ENCODE measurements at regions not wholly inside any gene's neighbourhood (a gene's known extent, or its start where the extent isn't known, plus 50 kb on each side); places are given as distances from the start of the nearest gene placed in this dataset.
A peak's percentile ranks its signal among the peaks of the same experiment; 100 is the strongest.

- peak; percentile 70 for DNase-seq
Observed at GRCh38 chr2:144240656-144241339, 279.1 kb downstream of the ZEB2 start.

- no peak for DNase-seq
Observed at GRCh38 chr2:144239726-144240125, 280.2 kb downstream of the ZEB2 start.

DNA sequence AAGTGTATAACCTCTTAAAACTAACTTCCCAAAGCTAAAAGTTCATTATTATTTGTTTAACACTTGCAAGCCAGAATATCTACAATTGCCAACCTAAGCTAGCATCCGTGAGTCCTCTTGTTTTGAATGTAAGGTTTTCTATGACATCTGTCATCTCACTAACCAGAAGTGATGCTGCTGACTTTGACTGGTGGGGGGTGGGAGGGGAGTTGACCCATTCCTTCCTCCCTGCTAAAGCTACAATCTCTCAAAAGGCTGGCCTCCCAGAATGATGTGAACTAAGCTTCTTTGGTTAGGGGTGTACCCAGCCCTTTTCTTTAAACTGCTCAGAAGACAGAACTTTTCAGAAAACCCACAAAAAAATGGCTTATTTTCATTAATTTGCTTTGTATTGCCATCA, 280.6 kb downstream of the ZEB2 start:
- peak; percentile 69 for DNase-seq

DNA sequence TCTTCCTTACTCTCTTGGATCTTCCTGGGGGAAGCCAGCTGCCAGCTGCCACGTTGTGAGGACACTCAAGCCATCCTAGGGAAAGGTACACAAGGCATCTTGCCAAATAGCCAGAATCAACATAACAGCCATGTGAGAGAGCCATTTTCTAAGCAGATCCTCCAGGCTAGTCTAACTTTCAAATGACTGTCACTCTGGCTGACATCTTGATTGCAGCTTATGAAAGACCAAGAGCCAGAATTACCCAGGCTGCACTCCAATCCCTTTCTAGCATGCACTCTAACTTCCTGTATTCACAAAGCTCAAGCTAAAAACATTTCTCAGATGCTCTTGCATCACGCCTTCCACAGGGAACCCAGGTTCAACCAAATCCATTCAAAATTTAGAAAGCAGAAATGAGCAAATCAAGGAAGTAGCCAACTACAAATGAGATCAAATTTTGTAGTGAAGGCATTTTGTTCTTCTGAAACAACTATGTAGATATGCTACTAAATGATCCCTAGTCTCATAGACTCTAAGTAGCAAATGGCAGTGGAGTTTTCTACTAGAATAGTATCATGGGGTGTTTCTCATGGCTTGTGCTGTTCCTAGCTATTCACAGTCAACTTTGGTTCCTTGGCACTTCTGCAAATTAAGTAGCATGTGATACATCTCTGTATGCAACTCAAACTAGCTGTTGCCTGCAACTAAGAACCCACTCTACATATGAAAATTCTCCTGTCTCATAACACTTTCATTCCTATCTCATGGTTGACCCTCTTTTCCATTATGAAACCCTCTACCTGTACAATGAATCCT, 281.9 kb downstream of the ZEB2 start:
- no peak for DNase-seq

- DNase-seq = no peak
Observed at GRCh38 chr2:144237108-144237507, 282.8 kb downstream of the ZEB2 start.

GRCh38 chr2:144235050-144235449, 284.9 kb downstream of the ZEB2 start:
- no peak for DNase-seq

DNA sequence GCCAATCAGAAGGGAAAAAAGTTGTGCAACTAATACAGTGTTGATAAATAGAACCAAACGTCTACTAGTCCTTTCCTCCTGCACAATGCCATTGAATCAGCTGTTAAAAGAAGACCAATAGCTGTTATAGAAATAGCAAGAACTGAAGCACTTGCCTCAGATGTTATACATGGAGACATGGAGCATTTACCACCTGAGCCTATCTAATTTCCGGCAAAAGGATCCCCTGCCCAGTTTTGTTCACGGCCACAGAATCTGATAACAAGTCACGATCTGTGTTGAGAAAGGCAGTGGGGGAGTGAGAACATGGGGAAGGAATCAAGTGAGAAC, 285.4 kb downstream of the ZEB2 start:
- peak; percentile 69 for DNase-seq

DNA sequence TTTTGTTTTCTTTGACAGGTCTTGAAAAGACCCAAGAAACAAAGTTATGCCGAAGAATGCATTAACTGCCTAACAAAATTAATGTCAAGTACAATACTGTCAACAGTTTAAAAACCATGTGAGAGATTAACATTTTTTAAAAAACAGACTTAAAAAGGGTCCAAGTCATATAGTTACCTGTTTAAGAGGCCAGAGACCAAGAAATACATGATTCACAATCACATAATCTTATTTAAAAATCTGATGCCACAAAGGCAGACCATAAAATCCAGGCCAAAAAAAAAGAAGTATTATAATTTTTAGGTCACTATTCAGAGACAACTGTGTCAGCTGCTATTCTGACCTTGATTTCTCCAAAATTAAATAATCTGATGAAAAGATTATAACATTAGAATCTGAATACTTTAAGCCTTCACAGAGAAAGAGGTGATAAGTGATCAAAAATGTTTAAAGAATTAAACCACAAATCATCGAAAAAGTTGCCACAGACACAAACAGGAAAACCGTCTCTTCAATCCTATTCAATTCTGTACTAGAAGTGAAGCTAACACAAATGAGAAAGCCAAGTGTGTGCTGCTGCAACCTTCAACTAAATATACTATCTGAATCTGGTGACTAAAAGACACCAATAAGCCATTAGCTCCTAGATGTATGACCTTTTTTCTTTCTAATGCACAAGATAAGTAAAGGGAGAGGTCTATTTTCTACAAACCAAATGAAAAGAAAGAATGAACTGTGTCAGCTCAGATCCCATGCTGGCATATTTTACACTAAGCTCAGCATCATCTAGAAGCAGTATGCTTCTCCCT, 286.0 kb downstream of the ZEB2 start:
- DNase-seq = peak; percentile 76

DNA sequence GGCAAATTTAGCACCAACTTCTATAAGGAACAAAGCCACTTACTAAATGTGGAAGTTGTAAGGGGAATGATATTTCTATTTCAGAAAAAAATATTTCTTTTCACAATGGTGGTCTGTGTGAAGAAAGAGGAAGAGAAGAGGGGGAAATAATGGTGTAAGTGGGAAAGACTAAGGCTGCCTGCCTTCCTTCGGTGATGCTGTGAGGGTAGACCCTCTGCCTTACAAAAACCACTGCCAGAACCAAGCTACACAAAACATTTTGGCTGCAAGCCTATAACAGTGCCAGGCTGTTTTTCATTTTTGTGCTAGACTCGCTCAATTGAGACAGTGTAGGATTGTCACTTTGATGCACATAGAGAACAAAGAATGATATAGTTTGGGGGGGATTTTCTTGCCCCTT, 286.6 kb downstream of the ZEB2 start:
- DNase-seq = peak; percentile 45

DNA sequence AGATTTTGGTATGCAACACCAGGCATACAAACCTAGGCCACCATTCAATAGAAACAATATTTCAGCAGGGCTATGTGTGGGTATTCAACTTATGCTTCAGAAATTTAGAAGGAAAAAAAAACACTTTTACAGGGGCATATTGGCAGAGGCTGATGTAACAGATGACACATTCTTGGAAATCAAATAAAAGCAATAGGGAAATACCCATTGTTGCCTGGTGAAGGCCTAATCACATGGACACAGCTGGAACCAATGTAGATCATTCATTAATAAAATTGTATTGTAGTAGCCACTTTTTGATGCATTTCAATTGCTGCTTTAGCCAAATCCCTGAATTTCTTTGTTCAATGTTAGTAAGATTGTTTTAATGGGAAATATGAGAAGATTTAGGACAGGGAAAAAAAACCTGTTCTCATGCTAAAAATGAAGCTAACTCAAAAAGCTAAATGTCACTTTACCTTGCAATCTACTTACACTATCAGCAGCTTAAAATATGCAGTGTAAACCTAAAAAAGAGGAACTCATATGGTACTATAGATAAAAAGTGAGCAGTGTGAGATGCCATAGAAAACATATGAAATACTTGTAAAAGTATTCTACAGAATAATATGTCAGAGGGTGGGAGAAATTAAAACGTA, 289.4 kb downstream of the ZEB2 start:
- peak; percentile 43 for DNase-seq

DNA sequence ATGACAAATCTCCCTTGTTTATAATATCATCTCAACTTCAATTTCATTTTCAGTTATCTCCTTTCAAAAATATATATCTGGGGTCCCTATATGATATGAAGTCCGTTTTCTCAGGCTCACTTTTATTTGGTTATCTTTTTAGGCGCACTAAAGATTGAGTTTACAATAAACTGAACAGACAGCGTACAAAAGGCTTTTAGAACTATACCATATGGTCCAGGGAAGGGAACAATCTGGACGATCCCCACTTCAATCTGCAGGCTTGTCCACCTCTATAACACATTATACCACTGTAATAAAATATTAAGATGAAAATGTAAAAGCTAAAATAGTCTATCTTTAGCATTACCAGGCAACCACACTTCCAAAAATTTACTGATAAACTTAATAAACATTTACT, 289.9 kb downstream of the ZEB2 start:
- no peak for DNase-seq

DNA sequence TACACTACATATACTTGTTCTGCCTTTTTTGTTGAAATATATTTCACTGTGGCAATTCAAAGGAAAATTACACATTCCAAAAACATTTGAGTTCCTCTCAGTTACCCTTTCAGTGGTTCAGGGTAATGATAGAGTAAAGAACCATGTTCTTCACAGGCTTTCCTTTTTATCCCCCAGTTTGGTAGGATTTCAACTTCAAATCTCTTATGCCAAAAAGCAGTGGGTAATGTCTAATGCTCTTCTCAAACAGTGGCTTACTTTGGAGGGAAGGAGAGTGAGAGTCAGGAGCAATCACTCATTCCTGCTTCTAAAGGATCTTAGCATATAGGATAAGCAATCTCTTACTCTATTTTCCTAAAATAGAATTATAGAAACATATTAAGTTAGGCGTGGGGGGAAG, 290.6 kb downstream of the ZEB2 start:
- no peak for DNase-seq

GRCh38 chr2:144227427-144228105, 292.4 kb downstream of the ZEB2 start:
- DNase-seq = no peak

- DNase-seq = no peak
Observed at GRCh38 chr2:144225076-144225475, 294.8 kb downstream of the ZEB2 start.

DNA sequence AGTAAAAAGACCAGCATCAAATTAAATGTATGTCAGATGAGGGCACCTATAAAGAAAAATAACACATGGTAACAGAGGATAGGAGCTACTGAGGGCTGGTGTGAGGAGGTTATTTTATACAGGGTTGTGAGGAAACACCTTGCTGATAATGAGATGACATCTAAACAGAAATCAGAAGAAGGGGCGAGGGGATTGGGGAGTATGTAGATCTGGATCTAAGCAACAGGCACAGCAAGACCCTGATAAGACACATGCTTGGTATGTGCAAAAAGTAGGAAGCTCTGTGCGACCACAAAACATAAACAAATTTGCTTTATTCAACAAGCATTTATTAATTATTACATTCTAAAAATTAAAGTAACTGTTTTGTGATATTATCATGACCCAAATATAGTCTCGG, 295.4 kb downstream of the ZEB2 start:
- no peak for DNase-seq

- no peak for DNase-seq
Observed at GRCh38 chr2:144219979-144220378, 299.9 kb downstream of the ZEB2 start.

DNA sequence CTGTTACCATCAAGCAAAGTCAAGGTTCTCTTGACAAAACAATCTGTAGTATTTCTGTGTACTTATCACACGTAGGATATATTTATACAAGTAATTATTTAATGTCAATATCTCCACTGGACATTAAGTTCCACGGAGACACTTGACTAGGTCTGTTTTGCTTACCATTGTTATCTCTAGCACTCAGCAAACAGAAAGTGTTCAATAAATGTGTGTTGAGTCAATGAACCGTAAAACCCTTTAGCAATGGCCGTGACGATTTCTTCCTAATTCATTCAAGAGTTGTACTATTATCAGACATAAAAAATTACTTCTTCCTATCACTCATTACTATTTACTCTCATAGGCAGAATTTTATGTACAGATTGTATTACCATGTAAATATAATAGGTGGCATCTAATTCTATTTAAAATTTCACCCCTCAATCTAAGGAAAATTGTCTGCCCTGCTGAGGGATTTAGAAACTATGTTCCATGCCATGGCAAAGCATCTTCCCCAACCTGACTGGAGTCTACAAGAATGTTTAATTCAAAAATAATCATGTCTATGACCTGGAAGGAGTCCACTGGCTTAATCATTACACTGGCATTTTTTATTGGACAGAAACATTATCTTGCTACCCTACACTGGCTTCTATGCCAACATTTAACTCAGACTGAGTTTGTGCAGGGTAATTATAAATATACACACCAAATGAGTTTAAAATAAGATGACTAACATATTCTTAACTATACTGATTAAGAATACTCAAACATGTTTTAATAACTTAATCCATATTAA, 301.9 kb downstream of the ZEB2 start:
- DNase-seq = no peak

DNA sequence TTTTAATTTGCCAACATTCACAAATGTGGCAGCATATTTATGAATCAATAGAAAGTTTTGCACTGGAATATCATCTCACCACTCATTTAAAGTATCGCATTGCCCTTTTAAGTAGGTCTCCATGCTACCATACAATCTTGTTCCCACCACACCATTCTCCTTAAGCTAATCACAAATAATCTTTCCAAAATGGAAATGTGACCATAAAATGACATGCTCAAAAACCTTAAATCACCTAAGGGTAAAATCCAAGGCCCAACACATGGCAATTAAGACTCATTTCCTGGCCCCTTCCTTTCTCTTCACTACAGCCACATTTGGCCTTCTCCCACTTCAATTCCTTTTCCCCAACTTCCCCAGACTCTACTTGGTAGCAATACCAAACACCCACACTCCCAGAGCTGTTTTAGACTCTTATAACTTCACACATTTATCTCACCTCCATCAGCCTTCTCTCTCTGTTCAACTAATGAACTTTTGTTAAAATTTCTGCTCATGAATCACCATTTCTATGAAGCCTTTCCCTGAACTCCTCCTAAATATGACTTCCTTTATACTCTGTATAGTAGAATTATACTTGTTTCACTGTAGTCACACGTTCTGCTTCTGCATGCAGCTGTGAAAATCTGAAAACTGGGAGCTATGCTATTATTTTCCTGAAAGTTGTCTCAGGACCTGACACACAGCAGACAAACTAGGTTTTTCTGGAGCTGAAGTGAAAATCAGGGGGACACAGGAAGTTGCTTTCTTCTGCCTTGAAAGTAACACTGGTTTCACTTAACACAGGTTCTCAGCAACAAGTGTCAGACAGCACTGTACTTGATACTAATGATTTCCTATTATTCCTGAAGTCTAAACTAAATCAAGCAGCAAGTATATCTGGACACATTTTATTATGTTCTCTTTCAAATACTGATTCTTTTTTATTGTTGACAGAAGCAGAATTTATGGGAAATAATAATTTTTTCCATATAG, 303.9 kb downstream of the ZEB2 start:
- DNase-seq = peak; percentile 38

- DNase-seq = no peak
Observed at GRCh38 chr2:144215207-144215606, 304.7 kb downstream of the ZEB2 start.

DNA sequence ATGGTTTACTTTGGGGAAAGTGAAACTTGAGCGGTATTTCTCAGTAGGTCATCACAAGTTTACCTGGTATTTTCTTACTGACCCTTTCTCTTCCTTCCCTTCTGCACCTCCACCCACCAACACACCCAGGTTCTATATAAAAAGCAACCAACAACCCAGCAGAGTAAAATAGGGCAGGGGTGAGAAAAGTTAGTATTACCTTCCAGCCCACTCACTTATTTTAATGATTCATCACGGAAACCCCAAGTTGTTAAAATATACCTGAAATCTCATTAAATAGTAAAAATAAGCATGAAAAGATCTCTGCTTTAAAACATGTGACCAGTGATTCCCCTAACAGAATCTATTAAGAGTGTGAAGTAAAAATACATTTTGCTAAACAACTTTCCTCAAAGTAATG, 306.1 kb downstream of the ZEB2 start:
- DNase-seq = peak; percentile 39

- DNase-seq = no peak
Observed at GRCh38 chr2:144211826-144212225, 308.1 kb downstream of the ZEB2 start.
